ENCODE measurements at regions not wholly inside any gene's neighbourhood (a gene's known extent, or its start where the extent isn't known, plus 50 kb on each side); places are given as distances from the start of the nearest gene placed in this dataset.

GRCh38 chr4:56115898-56116297 lies 167.2 kb downstream of the CEP135 start:
- no peak for TF ChIP-seq SMC3 (IDR thresholded peaks at IDR 0.05; ENCODE audit: low read depth, low read length)
- TF ChIP-seq, protein P1, sequence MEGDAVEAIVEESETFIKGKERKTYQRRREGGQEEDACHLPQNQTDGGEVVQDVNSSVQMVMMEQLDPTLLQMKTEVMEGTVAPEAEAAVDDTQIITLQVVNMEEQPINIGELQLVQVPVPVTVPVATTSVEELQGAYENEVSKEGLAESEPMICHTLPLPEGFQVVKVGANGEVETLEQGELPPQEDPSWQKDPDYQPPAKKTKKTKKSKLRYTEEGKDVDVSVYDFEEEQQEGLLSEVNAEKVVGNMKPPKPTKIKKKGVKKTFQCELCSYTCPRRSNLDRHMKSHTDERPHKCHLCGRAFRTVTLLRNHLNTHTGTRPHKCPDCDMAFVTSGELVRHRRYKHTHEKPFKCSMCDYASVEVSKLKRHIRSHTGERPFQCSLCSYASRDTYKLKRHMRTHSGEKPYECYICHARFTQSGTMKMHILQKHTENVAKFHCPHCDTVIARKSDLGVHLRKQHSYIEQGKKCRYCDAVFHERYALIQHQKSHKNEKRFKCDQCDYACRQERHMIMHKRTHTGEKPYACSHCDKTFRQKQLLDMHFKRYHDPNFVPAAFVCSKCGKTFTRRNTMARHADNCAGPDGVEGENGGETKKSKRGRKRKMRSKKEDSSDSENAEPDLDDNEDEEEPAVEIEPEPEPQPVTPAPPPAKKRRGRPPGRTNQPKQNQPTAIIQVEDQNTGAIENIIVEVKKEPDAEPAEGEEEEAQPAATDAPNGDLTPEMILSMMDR (IDR thresholded peaks at IDR 0.05), result no peak
- TF ChIP-seq POLR2AphosphoS5 (IDR thresholded peaks at IDR 0.05; ENCODE audit: low read depth, low read length), result no peak
- TF ChIP-seq ELF1 (IDR thresholded peaks at IDR 0.05), result no peak
